B cell (primary cell): ENCODE measurements at regions not wholly inside any gene's neighbourhood (a gene's known extent, or its start where the extent isn't known, plus 50 kb on each side); places are given as distances from the start of the nearest gene placed in this dataset.

ENCODE experiments used
- EZH2 ChIP-seq: IDR thresholded peaks from 2 replicates; pipeline ENCODE4 v1.6.1; 2012; ENCODE audit warnings: borderline replicate concordance, low read depth, mild to moderate bottlenecking, moderate library complexity, low read length; ENCODE audit not compliant: insufficient read depth, poor library complexity, severe bottlenecking
- TF ChIP-seq, protein P1 (sequence below): fragments of 200-600 bp; IDR thresholded peaks from one replicate; pipeline ENCODE4 v1.8.0; 2022; ENCODE audit warnings: antibody characterized with exemption, mild to moderate bottlenecking

DNA sequence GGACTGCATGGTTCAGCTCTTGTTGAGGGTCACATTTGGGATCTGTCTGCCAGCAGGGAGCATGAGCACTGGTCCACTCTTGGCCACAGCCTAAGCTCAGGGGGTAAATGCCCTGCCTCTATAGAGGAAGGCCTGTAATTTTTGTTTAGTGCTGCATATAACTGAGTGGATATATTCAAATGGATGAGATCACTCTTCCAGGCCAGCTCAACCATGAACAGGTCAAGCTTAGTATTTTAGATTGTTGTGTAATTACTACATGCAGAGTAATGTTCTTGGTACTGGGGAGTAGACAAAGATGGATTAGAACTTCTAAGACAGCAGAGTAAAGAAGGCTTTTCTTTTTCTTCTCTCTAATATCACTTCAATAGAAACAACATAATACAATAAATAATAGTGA lies 376.9 kb downstream of the GPATCH2 start:
- TF ChIP-seq, protein P1, sequence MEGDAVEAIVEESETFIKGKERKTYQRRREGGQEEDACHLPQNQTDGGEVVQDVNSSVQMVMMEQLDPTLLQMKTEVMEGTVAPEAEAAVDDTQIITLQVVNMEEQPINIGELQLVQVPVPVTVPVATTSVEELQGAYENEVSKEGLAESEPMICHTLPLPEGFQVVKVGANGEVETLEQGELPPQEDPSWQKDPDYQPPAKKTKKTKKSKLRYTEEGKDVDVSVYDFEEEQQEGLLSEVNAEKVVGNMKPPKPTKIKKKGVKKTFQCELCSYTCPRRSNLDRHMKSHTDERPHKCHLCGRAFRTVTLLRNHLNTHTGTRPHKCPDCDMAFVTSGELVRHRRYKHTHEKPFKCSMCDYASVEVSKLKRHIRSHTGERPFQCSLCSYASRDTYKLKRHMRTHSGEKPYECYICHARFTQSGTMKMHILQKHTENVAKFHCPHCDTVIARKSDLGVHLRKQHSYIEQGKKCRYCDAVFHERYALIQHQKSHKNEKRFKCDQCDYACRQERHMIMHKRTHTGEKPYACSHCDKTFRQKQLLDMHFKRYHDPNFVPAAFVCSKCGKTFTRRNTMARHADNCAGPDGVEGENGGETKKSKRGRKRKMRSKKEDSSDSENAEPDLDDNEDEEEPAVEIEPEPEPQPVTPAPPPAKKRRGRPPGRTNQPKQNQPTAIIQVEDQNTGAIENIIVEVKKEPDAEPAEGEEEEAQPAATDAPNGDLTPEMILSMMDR, result no peak
- no peak for TF ChIP-seq EZH2
